Urothelium cell line (cell line): ENCODE measurements at regions not wholly inside any gene's neighbourhood (a gene's known extent, or its start where the extent isn't known, plus 50 kb on each side); places are given as distances from the start of the nearest gene placed in this dataset.
"Not testable (repeated sequence)": the region's sequence is repeated elsewhere in the genome, so short reads cannot be mapped to it uniquely, and the experiment has no call there.

Experiments used
- DNase-seq: peaks from one replicate; pipeline ENCODE4 v3.0.0; 2011; ENCODE audit warnings: low spot score, mixed read lengths
- FAIRE-seq: peaks from 2 replicates; lab custom pipeline; 2011; peaks lifted over from hg19 to GRCh38; lab: Jason Lieb, UNC

DNA sequence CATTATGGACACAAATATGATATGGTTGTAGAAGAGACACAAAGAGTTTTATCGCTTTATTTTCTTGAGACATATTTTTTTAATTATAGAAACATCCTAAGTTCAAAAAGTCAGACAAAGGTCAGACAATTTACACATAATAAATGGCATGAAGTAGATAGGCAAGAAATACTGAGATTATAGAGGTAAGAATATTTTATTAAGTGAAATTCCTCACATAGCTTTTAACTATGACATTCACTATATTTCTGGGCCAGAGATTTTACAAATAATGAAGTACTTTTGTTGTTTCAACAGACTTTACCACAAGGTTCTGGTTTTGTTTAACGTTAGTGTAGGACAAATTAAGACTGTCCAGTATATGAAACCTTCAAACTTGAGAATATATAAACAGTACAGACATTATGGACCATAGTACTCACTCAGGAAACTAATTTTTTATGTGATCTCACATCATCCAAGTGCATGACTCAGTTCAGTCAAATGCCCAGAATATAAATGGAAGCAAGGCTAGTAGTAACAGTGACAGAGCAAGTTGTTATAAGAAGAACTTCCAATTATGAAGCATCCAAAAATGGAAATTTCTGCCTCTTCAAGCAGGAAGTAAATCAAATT lies 394.8 kb downstream of the KCNJ2 start:
- FAIRE-seq (no peak), DNase-seq (no peak)

DNA sequence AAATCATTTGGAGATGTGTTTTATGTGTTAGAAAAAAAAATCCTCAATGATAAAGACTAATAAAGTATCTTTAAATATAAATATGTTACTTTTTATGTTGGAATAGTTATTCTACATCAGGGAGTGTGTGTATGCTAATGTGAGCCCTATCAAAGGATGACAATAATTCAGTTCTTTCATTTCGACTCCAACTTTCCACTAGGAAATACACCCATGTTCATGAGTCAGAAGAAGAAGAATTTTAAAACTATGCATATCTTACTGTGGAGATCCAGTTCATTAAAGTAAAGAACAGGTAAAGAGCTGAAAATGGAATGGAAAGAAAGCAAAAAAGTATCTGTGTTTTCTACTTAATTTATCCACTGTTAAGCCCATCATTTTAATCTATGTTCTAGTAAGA lies 399.8 kb downstream of the KCNJ2 start:
- FAIRE-seq: no peak

DNA sequence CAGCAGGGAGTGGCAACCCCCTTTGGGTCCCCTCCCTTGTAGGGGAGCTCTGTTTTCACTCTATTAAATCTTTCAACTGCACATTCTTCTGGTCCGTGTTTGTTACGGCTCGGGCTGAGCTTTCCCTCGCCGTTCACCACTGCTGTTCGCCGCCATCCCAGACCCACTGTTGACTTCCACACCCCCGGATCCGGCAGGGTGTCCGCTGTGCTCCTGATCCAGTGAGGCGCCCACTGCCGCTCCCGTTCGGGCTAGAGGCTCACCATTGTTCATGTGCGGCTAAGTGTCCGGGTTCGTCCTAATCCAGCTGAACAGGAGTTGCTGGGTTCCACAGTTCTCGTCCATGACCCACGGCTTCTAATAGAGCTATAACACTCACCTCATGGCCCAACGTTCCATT lies 408.1 kb downstream of the KCNJ2 start:
- peak; percentile 67 for FAIRE-seq
- DNase-seq: no peak

More for the DNA sequence above, 399.8 kb downstream of the KCNJ2 start:
- no peak for DNase-seq

DNA sequence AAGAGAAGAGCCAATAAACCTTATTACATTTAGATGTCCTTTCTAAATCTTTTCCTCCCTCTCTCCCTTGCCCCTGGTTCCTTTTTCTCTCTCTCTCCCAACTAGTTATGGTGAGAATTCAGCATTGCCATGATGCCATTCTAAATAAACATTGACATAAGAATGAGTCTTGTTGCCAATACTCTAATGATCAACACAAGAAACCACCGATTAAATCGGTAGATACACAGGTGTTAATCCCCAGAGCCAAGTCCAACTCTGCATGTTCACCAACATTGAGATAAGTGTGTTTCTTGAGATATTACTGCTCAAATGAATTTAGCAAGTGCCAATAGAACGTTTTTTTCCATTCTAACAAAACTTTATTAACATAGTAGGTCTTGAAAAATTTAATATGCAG lies 412.1 kb downstream of the KCNJ2 start:
- FAIRE-seq (no peak), DNase-seq (no peak)

DNA sequence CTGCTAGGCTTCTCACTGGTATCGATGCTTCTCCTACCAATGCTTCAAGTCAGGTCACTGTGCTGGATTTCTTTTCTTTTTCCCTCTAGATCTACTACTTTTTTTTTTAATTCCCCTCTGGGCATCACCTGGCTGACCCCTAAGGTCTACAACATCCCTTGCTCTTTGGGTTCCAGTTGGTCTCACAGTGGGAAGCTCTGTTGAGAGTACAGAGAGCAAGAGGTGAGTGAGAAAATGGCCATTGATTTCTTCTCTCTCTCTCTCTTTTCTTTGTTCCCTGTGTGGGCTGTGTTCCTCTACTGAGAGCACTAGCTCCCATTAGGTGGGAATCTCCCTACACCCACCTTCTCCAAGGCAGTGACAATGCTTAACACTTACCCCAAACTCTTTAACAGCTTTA lies 413.4 kb downstream of the KCNJ2 start:
- DNase-seq (no peak), FAIRE-seq (no peak)

DNA sequence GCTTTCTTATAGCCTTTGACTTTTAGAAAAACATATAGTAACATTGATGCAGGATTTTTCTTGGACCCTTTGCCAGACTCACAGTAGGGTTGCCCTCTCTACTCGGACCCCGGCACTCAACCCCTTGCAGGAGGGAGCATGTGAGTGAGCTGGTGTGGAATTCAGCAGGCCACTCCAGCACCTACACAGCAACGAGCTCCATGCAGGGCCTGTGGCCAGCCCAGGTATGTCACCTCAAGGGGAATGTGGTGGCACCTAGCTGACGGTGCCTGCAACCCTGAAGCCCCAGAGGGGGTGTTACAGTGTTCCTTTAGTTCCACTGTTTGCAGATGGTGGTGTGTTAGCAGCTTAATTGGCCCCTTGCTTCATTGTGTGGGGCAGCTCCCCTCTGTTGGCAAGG lies 414.9 kb downstream of the KCNJ2 start:
- DNase-seq: no peak
- no peak for FAIRE-seq

- FAIRE-seq (peak; percentile 62), DNase-seq (peak; percentile 33)
Measured at GRCh38 chr17:70588003-70588402, 418.7 kb downstream of the KCNJ2 start.

GRCh38 chr17:70597774-70598173 lies 428.4 kb downstream of the KCNJ2 start:
- FAIRE-seq: no peak

DNA sequence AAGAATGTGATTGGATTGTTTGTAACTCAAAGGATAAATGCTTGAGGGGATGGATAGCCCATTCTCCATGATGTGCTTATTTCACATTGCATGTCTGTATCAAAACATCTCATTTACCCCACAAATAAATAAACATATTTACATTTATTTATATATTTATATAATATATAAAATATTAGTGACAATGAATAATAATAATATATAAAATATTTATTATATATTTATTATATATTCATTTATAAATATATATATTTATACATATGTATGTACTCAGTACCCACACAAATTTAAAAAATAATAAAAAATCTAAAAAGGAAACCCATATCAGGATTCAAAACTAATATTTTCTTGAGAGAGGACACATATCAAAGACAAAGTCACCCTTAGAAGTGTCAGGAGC lies 429.9 kb downstream of the KCNJ2 start:
- no peak for FAIRE-seq
- DNase-seq: no peak

More at GRCh38 chr17:70597774-70598173, 428.4 kb downstream of the KCNJ2 start:
- no peak for DNase-seq

- DNase-seq, FAIRE-seq: not testable (repeated sequence)
Measured at GRCh38 chr17:70599945-70600344, 430.6 kb downstream of the KCNJ2 start.

GRCh38 chr17:70603226-70603625 lies 433.9 kb downstream of the KCNJ2 start:
- DNase-seq (no peak), FAIRE-seq (no peak)

DNA sequence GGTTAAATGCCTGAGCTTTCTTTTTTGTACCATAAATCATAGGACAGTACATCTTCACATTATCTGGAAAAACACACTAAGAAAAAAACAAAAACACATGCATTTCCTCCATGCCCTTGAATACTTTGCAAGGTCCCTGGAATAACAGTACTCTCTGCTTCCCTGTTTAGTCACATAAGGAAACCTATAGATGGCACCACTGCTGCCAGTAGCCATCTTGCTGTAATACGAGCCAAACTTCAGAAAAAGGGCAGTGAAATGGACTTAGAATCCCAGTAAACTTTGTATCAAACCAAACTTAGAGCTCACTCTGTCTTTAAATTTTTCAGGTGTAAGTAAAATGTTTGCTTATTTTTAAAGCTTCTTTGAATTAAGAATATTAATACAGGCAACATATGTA lies 435.5 kb downstream of the KCNJ2 start:
- DNase-seq (no peak), FAIRE-seq (no peak)

DNA sequence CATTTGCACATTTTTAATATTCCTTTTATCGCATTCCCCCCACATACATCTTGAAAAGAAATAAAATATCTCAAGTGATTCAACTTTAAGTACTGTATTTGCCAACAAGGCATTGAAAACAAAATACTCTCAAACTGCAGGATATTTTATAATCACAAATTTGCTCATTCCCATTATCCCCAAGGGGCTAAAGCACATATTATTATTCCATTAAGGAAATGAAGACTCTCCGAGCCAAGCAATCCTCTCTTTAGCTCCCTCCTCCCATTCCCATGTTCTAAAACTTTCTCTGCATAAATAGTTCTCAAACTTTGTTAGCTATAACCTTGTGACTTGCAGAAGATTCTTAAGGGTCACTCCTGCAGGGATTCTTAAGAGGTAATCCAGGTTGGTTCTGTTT lies 436.8 kb downstream of the KCNJ2 start:
- FAIRE-seq (no peak), DNase-seq (no peak)

- DNase-seq (peak; percentile 40), FAIRE-seq (no peak)
Measured at GRCh38 chr17:70608193-70608592, 438.9 kb downstream of the KCNJ2 start.

GRCh38 chr17:70608957-70609356 lies 439.6 kb downstream of the KCNJ2 start:
- FAIRE-seq: no peak
- no peak for DNase-seq

DNA sequence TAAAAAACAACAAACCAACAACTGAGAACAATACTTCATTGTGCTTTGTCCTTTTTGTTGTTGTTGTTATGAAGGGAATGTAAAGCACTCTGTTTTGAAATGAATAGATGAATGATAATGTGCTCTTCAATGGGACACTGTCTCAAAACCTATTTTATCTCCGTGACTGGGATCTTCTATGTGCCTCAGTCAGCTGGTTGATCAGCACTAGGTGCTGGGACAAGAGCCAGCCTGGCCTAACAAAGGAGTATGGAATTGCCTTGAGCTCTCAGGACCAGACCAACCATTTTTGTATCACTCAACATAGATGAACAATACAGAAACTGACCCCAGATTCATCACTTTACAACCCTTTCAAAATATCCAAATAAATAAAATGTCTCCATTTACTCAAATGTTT lies 440.2 kb downstream of the KCNJ2 start:
- FAIRE-seq: no peak
- no peak for DNase-seq

GRCh38 chr17:70610161-70610560 lies 440.8 kb downstream of the KCNJ2 start:
- FAIRE-seq (no peak), DNase-seq (no peak)

DNA sequence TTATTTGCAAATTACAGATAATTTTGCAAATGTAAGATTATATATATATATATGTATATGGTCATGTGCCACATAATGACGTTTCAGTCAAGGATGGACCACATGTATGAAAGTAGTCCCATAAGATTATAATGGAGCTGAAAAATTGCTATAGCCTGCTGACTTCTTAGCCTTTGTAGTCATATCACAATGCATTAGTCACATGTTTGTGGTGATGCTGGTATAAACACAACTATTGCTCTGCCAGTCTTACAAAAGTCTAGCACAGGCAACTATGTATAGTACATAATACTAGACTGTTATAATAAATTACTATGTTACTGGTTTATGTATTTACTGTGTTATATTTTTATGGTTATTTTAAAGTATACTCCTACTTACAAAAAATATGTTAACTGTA lies 444.3 kb downstream of the KCNJ2 start:
- FAIRE-seq (no peak), DNase-seq (no peak)

DNA sequence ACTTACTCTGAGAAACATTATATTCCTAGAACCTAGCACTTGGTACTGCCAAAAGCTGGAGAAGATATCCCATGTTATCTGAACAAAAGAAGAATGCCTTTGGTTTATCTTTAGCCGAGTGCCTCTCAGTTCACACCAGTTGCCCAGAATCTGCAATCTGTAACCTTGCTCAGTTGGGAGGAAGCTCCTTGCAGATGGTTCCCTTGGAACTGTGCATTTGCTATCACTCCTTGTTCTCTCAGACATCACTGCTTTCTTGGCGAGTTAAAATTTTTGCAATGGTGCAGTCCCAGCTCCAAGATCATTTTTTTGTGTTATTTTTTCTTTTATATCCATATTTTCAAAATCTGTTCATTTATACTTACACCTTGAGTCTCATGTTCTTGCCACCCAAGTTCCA lies 446.5 kb downstream of the KCNJ2 start:
- DNase-seq (no peak), FAIRE-seq (no peak)

DNA sequence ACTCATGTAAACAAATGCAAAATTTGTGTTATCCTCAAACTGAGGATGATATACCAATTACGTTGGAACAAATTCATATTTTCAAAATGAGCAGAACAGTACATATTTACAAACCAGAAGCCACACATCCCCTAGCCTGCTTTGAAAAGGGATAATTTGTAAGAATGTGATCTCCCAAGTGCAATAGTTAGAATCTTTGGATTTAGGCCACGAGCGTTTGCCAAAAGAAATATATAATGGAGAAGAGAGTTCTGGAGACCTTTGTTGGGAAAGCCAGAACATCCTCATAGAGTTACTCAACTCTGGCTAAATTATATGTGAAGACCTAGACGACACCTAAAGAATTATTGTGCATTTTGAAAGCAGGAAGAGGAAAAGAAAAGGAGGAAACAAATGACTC lies 449.3 kb downstream of the KCNJ2 start:
- FAIRE-seq (peak; percentile 42), DNase-seq (no peak)

GRCh38 chr17:70621566-70621965 lies 452.2 kb downstream of the KCNJ2 start:
- FAIRE-seq (peak; percentile 80), DNase-seq (peak; percentile 48)

DNA sequence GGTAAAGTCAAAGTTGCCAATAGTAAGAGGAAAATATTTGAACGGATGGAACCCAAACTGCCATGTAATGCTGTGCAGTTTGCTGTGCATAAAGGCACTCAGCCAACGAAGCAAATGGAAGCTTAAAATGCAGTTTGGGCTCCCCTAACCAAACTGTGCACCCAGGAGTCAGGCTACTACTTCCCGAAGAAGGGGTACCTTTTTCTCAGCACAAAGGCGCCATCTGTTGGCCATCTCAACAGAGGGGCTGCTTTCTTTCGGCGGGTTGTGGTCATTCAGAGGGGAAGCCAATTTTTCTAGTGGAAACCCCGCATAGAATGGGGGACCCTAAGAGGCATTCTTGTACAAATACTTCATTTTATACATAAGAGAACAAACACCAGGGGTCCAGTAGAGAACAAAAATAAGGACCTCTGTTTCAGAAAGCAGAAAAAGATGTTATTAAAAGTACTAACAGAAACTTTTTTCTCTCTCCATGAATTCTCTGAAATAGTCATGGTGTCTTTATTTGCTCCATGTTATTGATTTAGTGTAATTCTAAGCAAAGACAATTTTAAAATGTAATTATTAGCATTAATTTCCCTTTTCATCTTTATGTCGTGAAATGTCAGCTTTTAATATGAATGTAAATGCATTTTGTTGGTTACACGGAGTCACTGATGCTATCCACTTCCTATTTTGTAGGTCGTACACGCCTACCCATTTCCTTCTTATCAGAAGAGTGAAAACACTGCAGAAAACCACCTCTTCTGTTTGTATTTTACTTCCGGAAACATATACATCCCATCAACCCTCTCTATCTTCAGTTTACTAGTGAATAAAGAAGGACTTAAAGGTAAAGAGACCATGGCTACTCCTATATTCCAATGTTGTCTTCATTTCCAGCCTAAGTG lies 453.3 kb downstream of the KCNJ2 start:
- peak; percentile 87 for FAIRE-seq
- peak; percentile 79 for DNase-seq
